Astrocyte of the spinal cord (primary cell): ENCODE measurements at regions not wholly inside any gene's neighbourhood (a gene's known extent, or its start where the extent isn't known, plus 50 kb on each side); places are given as distances from the start of the nearest gene placed in this dataset.

Source experiments
- DNase-seq: peaks from one replicate; pipeline ENCODE4 v3.0.0; 2011; ENCODE audit warnings: low read depth, low spot score
- H3K4me3 ChIP-seq: 2 replicates; pipeline ENCODE4 v1.5.1; 2011; ENCODE audit warnings: low read depth, mild to moderate bottlenecking, low read length, moderate library complexity
- in situ Hi-C: cut with HindIII; loops from 2 replicates; pipeline ENCODE4 v1.10.0; 2017; ENCODE audit warnings: low sequenced_read_pairs
- TF ChIP-seq, protein P1 (sequence below): IDR thresholded peaks from 2 replicates; pipeline ENCODE4 v1.5.1; 2012; ENCODE audit warnings: low read depth, mild to moderate bottlenecking, low read length, inconsistent platforms

DNA sequence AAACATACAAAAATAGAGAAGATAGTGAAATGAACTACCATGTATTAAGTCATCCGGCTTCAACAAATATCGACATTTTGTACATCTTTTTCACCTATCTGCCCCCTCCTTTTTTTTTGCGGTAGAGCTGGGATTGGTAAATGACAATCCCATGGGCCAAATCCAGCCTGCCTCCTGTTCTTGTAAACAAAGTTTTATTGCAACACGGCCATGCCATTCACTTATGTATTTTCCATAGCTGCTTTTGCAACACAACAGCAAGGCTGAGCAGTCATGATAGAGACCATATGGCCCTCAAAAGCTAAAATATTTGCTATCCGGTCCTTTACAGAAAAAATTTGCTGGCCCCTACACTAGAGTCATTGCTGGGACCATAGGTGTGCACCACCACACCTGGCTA, 58.1 kb upstream of the PLEKHG3 start:
- in situ Hi-C loops = no loop called here
- H3K4me3 ChIP-seq = no peak overlapping the region
- TF ChIP-seq, protein P1, sequence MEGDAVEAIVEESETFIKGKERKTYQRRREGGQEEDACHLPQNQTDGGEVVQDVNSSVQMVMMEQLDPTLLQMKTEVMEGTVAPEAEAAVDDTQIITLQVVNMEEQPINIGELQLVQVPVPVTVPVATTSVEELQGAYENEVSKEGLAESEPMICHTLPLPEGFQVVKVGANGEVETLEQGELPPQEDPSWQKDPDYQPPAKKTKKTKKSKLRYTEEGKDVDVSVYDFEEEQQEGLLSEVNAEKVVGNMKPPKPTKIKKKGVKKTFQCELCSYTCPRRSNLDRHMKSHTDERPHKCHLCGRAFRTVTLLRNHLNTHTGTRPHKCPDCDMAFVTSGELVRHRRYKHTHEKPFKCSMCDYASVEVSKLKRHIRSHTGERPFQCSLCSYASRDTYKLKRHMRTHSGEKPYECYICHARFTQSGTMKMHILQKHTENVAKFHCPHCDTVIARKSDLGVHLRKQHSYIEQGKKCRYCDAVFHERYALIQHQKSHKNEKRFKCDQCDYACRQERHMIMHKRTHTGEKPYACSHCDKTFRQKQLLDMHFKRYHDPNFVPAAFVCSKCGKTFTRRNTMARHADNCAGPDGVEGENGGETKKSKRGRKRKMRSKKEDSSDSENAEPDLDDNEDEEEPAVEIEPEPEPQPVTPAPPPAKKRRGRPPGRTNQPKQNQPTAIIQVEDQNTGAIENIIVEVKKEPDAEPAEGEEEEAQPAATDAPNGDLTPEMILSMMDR = no peak
- peak; percentile 12 for DNase-seq

DNA sequence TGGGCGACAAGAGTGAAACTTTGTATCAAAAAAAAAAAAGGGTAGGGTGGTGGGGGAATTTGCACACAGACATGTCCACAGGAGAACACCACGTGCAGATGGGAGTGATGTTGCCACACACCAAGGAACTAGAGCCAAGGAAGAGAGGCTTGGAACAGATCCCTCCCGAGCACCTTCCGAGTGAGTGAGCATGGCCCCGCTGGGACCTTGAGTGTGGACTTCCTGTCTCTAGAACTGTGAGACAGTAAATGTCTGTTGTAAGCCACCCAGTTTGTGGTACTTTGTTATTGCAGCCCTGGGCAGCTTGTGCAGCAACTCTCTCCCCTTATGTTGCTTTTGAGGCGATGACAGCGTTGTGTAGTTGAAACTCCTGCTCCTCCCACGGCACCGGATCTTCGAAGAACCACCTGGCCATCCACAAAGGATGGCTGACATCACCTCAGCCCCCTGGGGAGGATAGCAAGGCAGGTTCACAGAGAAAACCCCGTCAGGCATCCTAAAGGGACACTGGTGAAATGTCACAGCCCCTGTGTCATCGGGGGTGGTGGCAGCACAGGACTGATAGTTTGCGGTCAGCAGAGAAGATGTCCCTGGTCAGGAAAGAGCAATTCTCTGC, 54.7 kb upstream of the PLEKHG3 start:
- DNase-seq = peak; percentile 50
- TF ChIP-seq, protein P1 = no peak
- H3K4me3 ChIP-seq = no peak overlapping the region
- in situ Hi-C loops = no loop called here

DNA sequence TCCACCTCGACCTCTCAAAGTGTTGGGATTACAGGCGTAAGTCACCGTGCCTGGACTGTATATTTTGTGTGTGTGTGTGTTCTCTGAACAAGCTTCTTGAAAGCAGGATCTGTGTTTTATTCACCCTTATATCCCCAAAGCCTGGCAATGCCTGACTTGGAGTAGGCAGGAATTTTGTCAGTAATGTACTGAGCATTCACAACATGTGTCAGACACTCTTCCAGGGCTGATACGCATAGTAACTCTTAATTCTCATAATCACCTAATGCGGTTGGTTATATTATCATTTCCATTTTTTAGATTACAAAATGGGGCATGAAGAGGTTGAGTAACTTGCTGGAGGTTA, 50.4 kb upstream of the PLEKHG3 start:
- TF ChIP-seq, protein P1 = no peak
- no peak for DNase-seq
- in situ Hi-C loops = no loop called here
- H3K4me3 ChIP-seq = no peak overlapping the region

DNA sequence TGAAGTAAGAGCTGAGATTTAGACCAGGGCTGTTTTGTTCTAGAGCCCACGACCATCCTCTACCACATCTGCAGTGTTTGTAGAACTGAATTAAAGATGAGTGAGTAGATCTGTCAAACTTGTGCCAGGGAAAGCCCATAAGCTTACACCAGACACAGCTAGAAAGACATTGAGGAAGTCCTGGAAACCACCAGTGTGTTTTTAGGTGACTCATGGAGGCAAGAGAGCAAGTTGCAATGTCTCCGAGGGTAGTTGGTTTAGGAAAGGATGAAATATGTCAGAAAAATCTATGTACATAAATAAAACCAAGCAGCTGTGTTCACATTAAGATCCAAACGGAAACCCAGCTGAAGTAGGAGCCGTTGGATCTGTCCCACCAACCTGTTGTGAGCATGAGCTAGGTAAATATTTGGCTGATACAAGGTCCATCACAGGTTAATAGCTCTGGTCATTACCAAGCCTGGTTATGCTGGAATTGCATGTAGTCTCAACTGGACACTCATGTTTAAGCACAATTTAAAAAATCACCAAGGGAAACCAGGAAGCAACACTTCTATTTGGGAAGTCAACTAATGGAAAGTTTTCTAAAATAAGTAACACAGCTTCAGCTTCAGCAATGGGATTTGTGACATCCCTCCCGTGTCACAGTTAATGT, 49.9 kb upstream of the PLEKHG3 start:
- in situ Hi-C loops = no loop called here
- DNase-seq = peak; percentile 94
- no peak overlapping the region for H3K4me3 ChIP-seq
- TF ChIP-seq, protein P1 = no peak
